ENCODE measurements at regions not wholly inside any gene's neighbourhood (a gene's known extent, or its start where the extent isn't known, plus 50 kb on each side); places are given as distances from the start of the nearest gene placed in this dataset.
"Not testable (repeated sequence)": the region's sequence is repeated elsewhere in the genome, so short reads cannot be mapped to it uniquely, and the experiment has no call there.

- no peak for DNase-seq
Measured at GRCh38 chr14:97077687-97078086, 280.5 kb downstream of the VRK1 start.

DNA sequence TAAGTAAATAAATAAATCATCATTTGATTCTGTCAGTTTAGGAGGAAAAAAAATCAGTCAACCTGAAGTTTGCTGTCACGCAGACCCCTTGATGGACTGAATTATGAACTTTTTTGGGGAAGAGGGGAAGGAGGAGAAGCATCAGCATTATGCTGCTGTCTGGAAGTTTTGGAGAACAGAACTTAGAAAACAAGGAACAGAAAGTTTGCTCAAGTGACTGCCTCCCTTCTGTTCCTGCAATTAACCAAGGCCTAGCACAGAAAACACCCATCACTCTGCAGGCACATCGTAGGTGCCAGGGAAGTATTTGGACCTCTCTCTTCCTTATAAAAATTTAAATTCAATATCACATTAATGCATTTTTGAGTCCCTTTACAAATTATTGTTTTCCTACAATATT, 283.8 kb downstream of the VRK1 start:
- no peak for DNase-seq

- no peak for DNase-seq
Measured at GRCh38 chr14:97095269-97095668, 298.1 kb downstream of the VRK1 start.

GRCh38 chr14:97097296-97097695, 300.1 kb downstream of the VRK1 start:
- no peak for DNase-seq

DNA sequence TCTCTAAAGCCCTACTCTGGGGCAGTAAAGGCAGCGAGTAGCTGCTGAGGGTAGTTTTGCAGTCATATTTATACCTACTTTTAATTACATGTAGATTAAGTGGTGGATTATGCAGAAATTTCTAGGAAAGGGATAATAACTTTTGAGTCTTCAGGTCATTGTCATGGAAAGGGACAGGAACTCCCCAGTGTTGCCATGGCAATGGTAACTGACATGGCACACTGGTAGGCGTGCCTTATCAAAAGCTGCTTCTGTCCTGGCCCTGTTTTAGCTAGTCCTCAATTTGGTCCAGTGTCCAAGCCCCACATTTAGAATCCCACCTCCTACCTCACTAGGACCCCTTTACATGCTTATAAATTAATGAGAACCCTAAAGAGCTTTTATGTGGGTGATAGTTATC, 303.1 kb downstream of the VRK1 start:
- DNase-seq, result no peak

DNA sequence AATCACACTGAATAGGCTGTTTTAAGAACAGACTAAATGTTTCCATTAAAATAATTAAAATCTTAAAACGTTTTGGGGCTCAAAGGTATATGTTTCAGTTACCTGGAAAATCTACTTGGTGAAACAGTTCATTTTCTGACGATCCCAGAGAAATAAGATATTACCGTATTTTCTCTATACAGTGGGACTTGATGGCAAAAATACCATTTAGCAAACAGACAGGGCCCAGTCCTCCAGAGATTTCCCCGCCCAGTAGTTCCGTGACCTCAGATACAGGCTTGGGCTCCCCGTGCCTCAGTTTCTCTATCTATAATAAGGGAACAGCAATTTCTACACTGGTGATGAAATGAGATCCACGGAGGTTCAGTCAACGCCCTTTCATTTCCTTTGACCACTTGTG, 304.4 kb downstream of the VRK1 start:
- DNase-seq, result no peak

GRCh38 chr14:97104029-97104428, 306.8 kb downstream of the VRK1 start:
- DNase-seq, result no peak

DNA sequence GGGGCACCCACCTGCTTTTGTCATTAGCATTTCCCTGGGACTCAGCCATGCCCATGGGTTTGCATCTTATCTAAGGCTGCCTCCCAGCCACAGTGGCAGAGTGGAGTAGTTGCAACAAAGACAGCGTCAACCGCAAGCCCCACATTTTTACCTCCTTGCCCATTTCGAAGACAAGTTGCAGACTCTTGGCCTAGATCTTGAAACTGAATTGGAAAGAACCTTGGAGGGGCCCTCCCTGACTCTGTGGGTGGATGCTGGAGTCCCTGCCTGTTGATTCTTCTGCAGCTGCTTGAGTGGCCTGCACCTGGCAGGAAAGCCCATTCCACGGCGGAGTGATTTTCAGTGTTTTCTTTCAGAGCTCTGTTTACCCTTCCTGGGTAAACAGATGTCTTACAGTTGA, 309.0 kb downstream of the VRK1 start:
- DNase-seq, result no peak

- DNase-seq, result no peak
Measured at GRCh38 chr14:97106609-97107008, 309.4 kb downstream of the VRK1 start.

DNA sequence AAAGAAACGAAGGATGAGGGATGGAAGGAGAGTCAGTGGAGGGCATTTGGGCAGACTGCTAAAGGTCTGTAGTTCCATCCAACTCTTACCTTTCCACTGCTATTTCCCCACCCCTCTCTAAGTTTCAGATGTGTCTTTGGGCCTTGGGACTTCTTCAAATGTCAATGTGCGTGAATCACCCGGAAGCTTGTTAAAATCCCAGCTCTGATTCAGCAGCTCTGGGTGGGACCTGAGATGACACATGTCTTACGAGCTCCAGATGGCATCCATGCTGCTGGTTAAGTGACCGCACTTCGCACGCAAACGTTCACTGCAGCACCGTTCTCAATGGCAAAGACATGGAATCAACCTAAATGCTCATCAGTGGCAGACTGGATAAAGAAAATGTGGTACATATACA, 309.9 kb downstream of the VRK1 start:
- no peak for DNase-seq

GRCh38 chr14:97107760-97108159, 310.6 kb downstream of the VRK1 start:
- no peak for DNase-seq

GRCh38 chr14:97109234-97109633, 312.1 kb downstream of the VRK1 start:
- no peak for DNase-seq

DNA sequence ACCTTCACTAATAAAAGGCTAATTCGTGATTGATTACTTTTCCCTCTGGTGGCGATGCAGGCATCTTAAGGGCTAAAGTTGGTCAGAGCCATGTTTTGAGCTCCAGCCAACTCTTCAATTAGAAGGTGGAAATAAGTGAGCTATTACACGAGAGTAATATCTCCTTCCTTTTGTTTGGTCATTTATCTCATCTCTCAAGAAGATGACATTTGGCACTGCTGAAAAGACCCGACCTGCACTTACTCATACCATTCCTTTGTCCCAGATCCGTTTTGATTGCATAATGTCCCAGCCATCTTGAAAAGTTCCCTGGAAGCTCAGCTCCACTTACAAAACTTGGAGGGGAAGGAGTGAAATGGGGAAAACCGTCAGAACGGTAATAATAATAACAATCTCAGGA, 316.2 kb downstream of the VRK1 start:
- DNase-seq, result no peak

DNA sequence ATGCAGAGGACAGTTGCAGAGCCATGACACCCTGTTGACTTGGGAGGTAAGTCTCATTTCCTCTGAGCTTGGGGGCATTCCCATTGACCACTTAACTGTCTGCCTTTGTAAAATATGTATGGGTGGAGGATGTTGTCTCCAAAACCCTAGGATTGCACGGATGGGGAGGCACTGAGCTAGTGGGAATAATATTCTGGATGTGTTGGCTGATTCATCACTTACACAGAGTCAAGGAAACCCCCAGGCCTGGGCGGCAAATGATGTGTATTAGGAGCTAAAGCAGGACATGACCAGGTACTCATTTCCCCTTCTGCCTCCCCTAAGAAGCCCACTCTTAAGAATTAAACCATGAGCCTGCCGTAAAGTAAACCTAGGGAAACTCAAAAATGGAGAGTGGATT, 319.4 kb downstream of the VRK1 start:
- DNase-seq, result no peak

DNA sequence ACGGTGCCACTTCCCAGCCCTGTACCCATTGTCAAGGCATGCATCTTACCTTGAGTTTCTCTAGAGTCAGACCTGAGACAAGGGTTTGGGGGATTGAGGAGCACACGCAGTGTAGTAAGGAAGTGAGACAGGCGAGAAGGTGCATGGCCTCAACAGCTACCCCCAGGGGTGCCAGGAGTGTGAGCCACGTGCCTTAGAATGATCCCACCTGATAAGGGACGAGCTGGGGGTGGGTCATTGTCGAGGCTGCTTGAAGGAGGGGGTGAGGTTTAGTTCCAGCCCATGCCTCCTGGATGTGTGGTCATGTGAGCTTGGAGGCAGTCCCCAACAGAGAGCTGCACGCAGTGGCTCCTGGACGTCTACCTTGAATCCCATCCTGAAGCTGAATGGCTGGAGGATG, 320.5 kb downstream of the VRK1 start:
- no peak for DNase-seq

- DNase-seq, result no peak
Measured at GRCh38 chr14:97120204-97120603, 323.0 kb downstream of the VRK1 start.

DNA sequence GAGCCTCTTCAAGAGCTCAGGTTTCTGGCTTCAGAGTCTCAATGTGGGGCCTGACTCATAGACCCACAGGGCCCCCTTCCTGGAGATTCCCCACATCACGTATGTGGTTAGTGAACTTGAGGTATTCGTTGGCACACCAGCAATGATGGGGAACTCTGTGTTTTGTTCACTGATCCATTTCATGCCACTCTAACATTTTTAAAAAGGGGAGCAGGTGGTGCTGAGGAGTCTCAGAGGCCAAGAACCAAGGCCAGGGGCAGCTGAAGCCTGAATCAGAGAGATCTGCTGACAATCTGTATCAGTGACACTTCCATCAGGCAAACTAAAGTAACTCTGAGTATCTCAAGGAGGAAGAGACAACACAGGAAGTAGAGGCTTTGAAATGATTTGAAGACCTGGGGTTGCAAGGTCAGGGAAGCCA, 323.4 kb downstream of the VRK1 start:
- no peak for DNase-seq

- no peak for DNase-seq
Measured at GRCh38 chr14:97129639-97130038, 332.5 kb downstream of the VRK1 start.

GRCh38 chr14:97135847-97136246, 338.7 kb downstream of the VRK1 start:
- not testable (repeated sequence) for DNase-seq

GRCh38 chr14:97137705-97138104, 340.5 kb downstream of the VRK1 start:
- DNase-seq, result no peak

DNA sequence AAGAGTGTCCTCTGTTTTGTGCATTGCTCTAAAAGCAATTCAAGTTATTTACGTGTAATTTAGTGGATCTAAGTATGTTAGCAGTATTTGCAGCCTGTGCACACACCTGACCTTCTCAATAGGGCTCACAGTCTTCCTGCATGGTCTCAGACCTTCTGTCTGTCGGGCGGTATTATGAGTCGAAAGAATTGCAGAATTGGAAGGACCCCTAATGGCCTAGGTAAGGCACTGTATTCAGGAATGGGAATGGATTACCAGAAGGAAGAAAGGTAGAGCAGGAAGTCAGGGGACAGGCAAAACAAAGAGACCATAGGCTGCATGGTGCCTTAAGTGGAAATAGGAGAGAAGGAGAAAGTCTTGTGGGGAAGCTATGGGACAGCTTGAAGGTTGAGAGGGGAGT, 341.6 kb downstream of the VRK1 start:
- no peak for DNase-seq

DNA sequence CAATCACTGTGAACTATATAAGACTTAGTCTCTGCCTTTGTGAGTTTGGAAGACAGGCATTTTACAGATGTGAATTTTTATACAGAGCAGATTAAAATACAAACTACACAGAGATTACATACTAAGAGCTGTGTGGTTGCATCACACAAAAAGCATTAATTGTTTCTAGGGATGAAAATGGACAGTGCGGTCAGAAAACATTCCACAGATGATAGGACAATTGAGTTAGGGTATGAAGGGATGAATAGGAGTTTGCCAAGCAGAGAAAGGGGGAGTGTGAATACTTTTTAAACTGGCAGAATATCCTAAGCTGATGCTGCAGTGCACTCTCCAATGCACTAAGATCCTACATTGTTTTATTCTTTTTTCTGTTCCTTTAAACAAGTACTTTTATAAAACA, 345.8 kb downstream of the VRK1 start:
- DNase-seq, result no peak

DNA sequence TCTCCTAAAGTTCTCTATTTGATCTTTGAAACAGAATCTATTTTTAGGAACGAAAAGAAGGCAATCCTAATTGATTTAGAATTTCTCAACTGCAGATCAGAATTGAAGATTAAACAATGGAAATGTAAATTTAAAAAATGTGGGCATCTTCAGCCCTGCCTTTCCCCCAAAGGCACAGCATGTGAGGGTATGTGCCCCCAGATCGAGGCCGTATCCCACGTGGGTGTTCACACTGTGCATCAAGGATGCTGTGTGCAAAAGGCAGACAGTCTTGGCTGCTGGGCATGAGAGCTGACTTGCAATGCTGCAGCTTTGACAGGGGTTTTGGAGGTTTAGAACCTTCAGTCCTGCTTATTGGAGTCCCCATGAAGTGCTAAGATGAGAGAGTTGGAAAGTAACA, 346.3 kb downstream of the VRK1 start:
- DNase-seq, result no peak

DNA sequence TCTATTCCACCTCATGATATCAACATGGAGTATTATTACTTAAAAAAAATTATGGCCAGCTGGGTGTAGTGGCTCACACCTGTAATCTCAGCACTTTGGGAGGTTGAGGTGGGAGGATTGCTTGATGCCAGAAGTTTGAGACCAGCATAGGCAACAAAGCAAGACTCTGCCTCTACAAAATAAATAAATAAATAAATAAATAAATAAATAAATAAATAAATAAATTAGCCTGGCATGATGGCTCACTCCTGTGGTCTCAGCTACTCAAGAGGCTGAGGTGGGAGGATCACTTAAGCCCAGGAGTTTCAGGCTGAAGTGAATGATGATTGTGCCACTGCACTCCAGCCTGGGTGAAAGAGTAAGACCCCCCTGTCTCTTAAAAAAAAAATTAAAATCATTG, 350.8 kb downstream of the VRK1 start:
- not testable (repeated sequence) for DNase-seq

GRCh38 chr14:97149775-97150174, 352.6 kb downstream of the VRK1 start:
- no peak for DNase-seq

- DNase-seq, result no peak
Measured at GRCh38 chr14:97153527-97153926, 356.3 kb downstream of the VRK1 start.

All from GF-D8 (cell line).